K562 (cell line): ENCODE measurements at regions not wholly inside any gene's neighbourhood (a gene's known extent, or its start where the extent isn't known, plus 50 kb on each side); places are given as distances from the start of the nearest gene placed in this dataset.

Experiments
- RBM22 ChIP-seq: fragments of 200-400 bp; formaldehyde crosslinking; IDR thresholded peaks from 2 replicates; pipeline ENCODE4 v1.6.1; 2018; ENCODE audit warnings: low read length, low read depth; ENCODE audit not compliant: poor library complexity, severe bottlenecking
- TCF3 ChIP-seq: sonication (generic); formaldehyde crosslinking; IDR thresholded peaks from 2 replicates; pipeline ENCODE4 v1.4.0; 2020; ENCODE audit warnings: mild to moderate bottlenecking, missing genetic modification reagents
- ZNF140 ChIP-seq: fragments of 250-450 bp; sonication (Bioruptor Pico); IDR thresholded peaks from 2 replicates; pipeline ENCODE4 v1.8.0; 2021; ENCODE audit warnings: moderate library complexity, mild to moderate bottlenecking, inconsistent platforms
- ZNF41 ChIP-seq: fragments of 250-450 bp; sonication (Bioruptor Pico); conservative IDR thresholded peaks from 2 replicates; pipeline ENCODE4 v1.4.0; 2020; ENCODE audit warnings: mild to moderate bottlenecking
- ZNF764 ChIP-seq: fragments of 250-450 bp; sonication (Bioruptor Pico); IDR thresholded peaks from 2 replicates; pipeline ENCODE4 v1.4.0; 2020; ENCODE audit warnings: low read depth, mild to moderate bottlenecking, moderate library complexity
- ZNF79 ChIP-seq: fragments of 250-450 bp; sonication (Bioruptor Pico); IDR thresholded peaks from 2 replicates; pipeline ENCODE4 v1.4.0; 2020; ENCODE audit warnings: low read depth, mild to moderate bottlenecking, moderate library complexity
- TF ChIP-seq, protein P1 (sequence below): fragments of 450-650 bp; conservative IDR thresholded peaks from 2 replicates; pipeline ENCODE4 v1.6.1; 2016; ENCODE audit warnings: missing genetic modification characterization, low read depth, mild to moderate bottlenecking, control low read depth, missing compliant biosample characterization
- TF ChIP-seq, protein P2 (sequence below), 2 experiments: fragments of 450-650 bp; formaldehyde crosslinking in 1 of 2; IDR thresholded peaks; 2 replicates each; pipeline versions ENCODE4 v1.4.0 to v1.6.1; 2014 to 2020; ENCODE audit warnings: mild to moderate bottlenecking in 2 of 2, borderline replicate concordance in 1 of 2, low read depth in 1 of 2
- TF ChIP-seq, protein P3 (sequence below): fragments of 250-450 bp; sonication (Bioruptor Pico); IDR thresholded peaks from 2 replicates; pipeline ENCODE4 v1.4.0; 2020; ENCODE audit warnings: mild to moderate bottlenecking, moderate library complexity
- TF ChIP-seq, protein P4 (sequence below), 3 experiments: fragments of 200-800 bp in 1 of 3; sonication (Bioruptor generic) in 1 of 3; sonication (generic) in 1 of 3; formaldehyde crosslinking in 1 of 3; IDR thresholded peaks; 2 replicates each; pipeline versions ENCODE4 v1.6.1 to v1.8.0; 2016 to 2022; ENCODE audit warnings: mild to moderate bottlenecking in 2 of 3, missing compliant biosample characterization in 2 of 3, missing genetic modification characterization in 2 of 3, missing genetic modification reagents in 1 of 3

DNA sequence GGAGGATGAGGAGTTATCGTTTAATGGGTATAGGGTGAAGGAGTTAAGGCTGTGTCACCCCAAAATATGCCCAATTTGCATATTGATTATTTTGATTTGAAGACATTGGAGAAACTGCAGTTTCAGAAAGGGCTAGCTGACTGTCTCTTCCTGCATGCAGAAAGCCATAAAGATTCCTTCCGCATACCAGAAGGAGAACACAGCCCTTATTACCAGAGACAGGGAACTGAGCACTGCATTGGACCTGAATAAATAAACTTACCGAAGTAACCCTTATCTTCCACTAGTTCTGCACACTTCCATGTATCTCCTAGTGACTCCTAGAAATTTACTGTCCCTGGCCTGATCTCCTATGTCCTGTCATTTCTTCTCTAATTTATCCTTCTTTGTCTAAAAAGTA lies 821.9 kb upstream of the AUTS2 start (continued):
- no peak for TF ChIP-seq ZNF41 (CRISPR knock-in tag)
- TF ChIP-seq ZNF764 (CRISPR knock-in tag) = no peak
- TF ChIP-seq, protein P1, sequence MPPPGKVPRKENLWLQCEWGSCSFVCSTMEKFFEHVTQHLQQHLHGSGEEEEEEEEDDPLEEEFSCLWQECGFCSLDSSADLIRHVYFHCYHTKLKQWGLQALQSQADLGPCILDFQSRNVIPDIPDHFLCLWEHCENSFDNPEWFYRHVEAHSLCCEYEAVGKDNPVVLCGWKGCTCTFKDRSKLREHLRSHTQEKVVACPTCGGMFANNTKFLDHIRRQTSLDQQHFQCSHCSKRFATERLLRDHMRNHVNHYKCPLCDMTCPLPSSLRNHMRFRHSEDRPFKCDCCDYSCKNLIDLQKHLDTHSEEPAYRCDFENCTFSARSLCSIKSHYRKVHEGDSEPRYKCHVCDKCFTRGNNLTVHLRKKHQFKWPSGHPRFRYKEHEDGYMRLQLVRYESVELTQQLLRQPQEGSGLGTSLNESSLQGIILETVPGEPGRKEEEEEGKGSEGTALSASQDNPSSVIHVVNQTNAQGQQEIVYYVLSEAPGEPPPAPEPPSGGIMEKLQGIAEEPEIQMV (tag) = no peak
- TF ChIP-seq, protein P2, sequence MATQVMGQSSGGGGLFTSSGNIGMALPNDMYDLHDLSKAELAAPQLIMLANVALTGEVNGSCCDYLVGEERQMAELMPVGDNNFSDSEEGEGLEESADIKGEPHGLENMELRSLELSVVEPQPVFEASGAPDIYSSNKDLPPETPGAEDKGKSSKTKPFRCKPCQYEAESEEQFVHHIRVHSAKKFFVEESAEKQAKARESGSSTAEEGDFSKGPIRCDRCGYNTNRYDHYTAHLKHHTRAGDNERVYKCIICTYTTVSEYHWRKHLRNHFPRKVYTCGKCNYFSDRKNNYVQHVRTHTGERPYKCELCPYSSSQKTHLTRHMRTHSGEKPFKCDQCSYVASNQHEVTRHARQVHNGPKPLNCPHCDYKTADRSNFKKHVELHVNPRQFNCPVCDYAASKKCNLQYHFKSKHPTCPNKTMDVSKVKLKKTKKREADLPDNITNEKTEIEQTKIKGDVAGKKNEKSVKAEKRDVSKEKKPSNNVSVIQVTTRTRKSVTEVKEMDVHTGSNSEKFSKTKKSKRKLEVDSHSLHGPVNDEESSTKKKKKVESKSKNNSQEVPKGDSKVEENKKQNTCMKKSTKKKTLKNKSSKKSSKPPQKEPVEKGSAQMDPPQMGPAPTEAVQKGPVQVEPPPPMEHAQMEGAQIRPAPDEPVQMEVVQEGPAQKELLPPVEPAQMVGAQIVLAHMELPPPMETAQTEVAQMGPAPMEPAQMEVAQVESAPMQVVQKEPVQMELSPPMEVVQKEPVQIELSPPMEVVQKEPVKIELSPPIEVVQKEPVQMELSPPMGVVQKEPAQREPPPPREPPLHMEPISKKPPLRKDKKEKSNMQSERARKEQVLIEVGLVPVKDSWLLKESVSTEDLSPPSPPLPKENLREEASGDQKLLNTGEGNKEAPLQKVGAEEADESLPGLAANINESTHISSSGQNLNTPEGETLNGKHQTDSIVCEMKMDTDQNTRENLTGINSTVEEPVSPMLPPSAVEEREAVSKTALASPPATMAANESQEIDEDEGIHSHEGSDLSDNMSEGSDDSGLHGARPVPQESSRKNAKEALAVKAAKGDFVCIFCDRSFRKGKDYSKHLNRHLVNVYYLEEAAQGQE (IDR thresholded peaks at IDR 0.05; ENCODE audit: borderline replicate concordance) = no peak
- TF ChIP-seq, protein P2 (CRISPR knock-in tag; IDR thresholded peaks at IDR 0.05; ENCODE audit: low read depth) = no peak
- TF ChIP-seq ZNF79 = no peak
- TF ChIP-seq TCF3 (CRISPR knock-in tag) = no peak
- no peak for TF ChIP-seq ZNF140 (CRISPR knock-in tag)
- TF ChIP-seq, protein P3, sequence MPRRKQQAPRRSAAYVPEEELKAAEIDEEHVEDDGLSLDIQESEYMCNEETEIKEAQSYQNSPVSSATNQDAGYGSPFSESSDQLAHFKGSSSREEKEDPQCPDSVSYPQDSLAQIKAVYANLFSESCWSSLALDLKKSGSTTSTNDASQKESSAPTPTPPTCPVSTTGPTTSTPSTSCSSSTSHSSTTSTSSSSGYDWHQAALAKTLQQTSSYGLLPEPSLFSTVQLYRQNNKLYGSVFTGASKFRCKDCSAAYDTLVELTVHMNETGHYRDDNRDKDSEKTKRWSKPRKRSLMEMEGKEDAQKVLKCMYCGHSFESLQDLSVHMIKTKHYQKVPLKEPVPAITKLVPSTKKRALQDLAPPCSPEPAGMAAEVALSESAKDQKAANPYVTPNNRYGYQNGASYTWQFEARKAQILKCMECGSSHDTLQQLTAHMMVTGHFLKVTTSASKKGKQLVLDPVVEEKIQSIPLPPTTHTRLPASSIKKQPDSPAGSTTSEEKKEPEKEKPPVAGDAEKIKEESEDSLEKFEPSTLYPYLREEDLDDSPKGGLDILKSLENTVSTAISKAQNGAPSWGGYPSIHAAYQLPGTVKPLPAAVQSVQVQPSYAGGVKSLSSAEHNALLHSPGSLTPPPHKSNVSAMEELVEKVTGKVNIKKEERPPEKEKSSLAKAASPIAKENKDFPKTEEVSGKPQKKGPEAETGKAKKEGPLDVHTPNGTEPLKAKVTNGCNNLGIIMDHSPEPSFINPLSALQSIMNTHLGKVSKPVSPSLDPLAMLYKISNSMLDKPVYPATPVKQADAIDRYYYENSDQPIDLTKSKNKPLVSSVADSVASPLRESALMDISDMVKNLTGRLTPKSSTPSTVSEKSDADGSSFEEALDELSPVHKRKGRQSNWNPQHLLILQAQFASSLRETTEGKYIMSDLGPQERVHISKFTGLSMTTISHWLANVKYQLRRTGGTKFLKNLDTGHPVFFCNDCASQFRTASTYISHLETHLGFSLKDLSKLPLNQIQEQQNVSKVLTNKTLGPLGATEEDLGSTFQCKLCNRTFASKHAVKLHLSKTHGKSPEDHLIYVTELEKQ (CRISPR knock-in tag) = no peak
- TF ChIP-seq, protein P4, sequence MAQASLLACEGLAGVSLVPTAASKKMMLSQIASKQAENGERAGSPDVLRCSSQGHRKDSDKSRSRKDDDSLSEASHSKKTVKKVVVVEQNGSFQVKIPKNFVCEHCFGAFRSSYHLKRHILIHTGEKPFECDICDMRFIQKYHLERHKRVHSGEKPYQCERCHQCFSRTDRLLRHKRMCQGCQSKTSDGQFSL (CRISPR knock-in tag; IDR thresholded peaks at IDR 0.05) = no peak
- TF ChIP-seq, protein P4 (tag; IDR thresholded peaks at IDR 0.05) = no peak
- no peak for TF ChIP-seq RBM22
